LNCaP clone FGC (cell line): ENCODE measurements at regions not wholly inside any gene's neighbourhood (a gene's known extent, or its start where the extent isn't known, plus 50 kb on each side); places are given as distances from the start of the nearest gene placed in this dataset.

ENCODE experiments used
- DNase-seq: peaks from one replicate; pipeline ENCODE4 v3.0.0-alpha.2; 2011; ENCODE audit warnings: low read depth
- H3K4me3 ChIP-seq: 2 replicates; pipeline ENCODE4 v1.5.1; 2011; ENCODE audit warnings: mild to moderate bottlenecking, low read depth, low read length, control low read depth
- TF ChIP-seq, protein P1 (sequence below): IDR thresholded peaks from 2 replicates; pipeline ENCODE4 v1.5.1; 2012; ENCODE audit warnings: mild to moderate bottlenecking; ENCODE audit not compliant: control insufficient read depth, insufficient read depth; ENCODE audit errors: extremely low read depth

DNA sequence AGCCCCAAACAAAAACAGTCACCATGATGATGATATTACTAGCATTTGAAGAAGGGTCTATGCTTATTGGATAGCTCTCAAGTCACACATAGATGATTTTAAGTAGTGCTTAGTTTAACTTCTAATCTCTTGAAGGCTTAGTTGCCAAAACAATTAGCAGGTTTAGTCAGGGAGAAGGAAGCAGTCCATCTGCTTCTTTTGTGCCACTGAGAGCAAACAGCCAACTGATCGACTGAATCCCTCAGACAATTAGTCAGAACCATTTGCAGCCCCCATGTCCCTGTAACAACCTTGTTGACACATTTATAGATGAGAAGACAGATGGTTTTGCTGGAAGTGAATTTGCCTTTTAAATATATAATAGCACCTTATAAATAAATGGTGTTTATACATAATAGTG is 585.1 kb upstream of the SUCLG2 start:
- no peak overlapping the region for H3K4me3 ChIP-seq
- TF ChIP-seq, protein P1, sequence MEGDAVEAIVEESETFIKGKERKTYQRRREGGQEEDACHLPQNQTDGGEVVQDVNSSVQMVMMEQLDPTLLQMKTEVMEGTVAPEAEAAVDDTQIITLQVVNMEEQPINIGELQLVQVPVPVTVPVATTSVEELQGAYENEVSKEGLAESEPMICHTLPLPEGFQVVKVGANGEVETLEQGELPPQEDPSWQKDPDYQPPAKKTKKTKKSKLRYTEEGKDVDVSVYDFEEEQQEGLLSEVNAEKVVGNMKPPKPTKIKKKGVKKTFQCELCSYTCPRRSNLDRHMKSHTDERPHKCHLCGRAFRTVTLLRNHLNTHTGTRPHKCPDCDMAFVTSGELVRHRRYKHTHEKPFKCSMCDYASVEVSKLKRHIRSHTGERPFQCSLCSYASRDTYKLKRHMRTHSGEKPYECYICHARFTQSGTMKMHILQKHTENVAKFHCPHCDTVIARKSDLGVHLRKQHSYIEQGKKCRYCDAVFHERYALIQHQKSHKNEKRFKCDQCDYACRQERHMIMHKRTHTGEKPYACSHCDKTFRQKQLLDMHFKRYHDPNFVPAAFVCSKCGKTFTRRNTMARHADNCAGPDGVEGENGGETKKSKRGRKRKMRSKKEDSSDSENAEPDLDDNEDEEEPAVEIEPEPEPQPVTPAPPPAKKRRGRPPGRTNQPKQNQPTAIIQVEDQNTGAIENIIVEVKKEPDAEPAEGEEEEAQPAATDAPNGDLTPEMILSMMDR = no peak
- no peak for DNase-seq

DNA sequence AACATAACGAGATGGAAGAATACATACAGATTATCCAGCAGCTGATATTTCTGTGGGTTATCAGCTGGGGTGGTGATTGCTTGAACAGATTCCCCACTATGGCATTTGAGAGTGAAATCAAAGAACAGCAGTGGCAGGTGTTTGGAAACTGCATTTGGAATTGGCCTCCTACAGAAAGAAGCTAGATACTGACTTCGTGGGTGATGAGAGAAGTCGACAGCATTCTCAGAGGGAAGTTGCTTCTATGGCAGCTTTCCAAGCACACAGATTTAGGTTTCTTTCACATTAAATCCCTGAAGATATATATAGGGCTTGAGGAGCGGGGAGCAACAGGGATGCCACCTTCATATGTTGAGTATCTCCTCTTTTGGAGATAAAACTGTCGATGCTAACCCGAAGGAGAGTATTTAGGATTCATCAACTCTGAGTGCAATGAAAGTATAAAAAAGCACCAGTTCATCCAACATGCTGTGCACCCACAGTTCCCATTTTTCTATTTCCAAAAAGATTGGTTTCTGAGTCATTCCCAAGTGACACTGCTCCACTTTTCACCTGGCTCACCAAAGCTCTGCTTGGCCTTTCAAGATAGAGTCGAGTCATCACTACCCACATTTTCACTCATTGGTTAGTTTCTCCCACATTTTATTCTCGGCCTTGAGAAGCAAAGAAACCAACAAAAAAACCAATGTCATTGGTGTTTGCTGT is 579.8 kb upstream of the SUCLG2 start:
- TF ChIP-seq, protein P1 = no peak
- no peak for DNase-seq
- H3K4me3 ChIP-seq = no peak overlapping the region

DNA sequence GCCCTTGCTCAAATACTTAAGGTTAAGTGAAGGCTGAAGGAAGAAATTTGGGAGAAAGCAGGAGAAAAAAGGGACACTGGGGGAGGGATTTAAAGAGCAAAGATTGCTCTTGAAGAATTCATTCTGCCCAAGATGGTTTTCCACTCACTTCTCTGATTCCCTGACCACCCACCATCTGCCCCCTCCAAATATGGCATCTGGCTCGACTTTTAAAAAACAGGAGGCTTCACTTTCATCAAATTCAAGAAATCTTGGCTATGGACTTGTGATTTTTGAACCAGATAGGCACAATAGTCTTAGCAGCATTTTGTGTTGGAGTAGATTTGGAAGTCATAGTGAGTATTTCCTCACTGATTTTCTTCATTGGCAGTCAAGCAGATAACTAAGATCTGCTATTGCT is 574.4 kb upstream of the SUCLG2 start:
- no peak for DNase-seq
- TF ChIP-seq, protein P1 = no peak
- H3K4me3 ChIP-seq = no peak overlapping the region

DNA sequence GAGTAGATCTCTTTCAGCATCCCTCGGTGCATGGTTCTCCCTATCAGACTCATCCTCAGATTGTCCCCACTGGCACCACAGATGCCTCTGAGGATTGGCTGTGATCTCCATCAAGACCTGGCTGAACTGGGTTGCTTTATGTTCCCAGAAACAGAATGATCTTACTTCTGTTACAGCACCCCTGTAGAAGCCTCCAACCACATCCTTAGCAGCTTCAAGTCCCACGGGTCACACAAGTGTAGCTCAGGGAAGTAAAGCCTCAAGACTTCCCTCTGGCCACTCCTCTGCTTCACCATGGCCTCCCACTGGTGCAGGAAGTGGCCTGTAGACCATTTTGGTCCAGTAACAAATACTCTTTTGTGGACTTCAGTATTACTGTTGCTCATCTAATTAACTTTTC is 566.4 kb upstream of the SUCLG2 start:
- TF ChIP-seq, protein P1 = no peak
- no peak for DNase-seq
- no peak overlapping the region for H3K4me3 ChIP-seq

DNA sequence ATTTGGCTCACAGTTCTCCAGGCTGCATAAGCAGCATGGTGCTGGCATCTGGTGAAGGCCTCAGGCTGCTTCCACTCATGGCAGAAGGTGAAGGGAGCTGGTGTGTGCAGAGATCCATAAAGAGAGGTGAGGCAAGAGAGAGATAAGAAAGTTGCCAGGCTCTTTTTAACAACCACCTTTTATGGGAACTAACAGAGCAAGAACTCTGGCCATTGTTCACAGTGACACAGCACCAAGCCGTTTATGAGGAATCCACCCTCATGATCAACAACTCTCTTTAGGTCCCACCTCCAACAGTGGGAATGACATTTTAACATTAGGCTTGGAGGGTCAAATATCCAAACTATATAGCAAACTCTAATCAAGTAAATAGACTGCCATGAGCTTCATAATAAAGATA is 557.2 kb upstream of the SUCLG2 start:
- DNase-seq = peak; percentile 10
- TF ChIP-seq, protein P1 = no peak

DNA sequence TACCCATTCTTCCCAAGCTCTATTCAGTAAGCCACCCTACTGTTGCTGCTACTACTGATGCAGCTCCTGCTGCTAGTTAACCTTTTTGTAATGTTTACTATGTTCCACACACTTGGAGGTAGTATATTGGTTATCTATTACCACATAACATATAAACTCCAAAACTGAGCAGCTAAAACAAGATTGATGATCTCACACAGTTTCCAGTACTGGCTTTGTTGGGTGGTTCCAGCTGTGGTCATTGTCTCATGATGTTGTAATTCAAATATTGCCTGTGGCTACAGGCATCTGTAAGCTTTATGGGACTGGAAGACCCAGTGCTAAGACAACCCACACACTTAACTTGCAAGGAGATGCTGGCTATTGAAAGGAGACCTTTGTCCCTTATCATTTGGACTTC is 556.2 kb upstream of the SUCLG2 start:
- no peak for DNase-seq
- no peak overlapping the region for H3K4me3 ChIP-seq
- TF ChIP-seq, protein P1 = no peak

More for the DNA sequence above, 557.2 kb upstream of the SUCLG2 start:
- H3K4me3 ChIP-seq = no peak overlapping the region

DNA sequence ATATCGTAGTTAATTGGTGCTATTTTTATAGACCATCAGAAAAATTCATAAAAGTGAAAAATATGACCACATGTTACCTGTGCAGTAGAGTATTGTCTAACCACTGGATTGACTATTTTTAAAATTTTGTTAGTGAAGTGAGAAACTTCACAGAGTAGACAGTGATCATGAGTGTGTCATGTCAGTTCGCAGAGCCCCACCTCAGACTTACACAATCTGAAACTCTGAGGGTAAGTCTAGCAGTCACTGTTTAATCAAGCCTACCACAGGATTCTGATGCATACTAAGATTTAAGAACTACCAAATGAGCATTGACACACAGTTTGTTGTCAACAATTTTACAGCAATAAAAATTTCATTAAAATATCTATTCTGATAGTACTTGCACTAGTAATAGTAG is 552.9 kb upstream of the SUCLG2 start:
- no peak for DNase-seq
- TF ChIP-seq, protein P1 = no peak
- no peak overlapping the region for H3K4me3 ChIP-seq
